Ishikawa (cell line): ENCODE measurements at regions not wholly inside any gene's neighbourhood (a gene's known extent, or its start where the extent isn't known, plus 50 kb on each side); places are given as distances from the start of the nearest gene placed in this dataset.

Source experiments
- CEBPB ChIP-seq: IDR thresholded peaks from 2 replicates; pipeline ENCODE4 v1.6.1; 2012
- CREB1 ChIP-seq: IDR thresholded peaks from 2 replicates; pipeline ENCODE4 v1.6.1; 2012; ENCODE audit warnings: low read depth
- EGR1 ChIP-seq: IDR thresholded peaks from 2 replicates; pipeline ENCODE4 v1.6.1; 2012
- EP300 ChIP-seq: IDR thresholded peaks from 2 replicates; pipeline ENCODE4 v1.6.1; 2012; ENCODE audit warnings: borderline replicate concordance
- FOXM1 ChIP-seq: IDR thresholded peaks from 2 replicates; pipeline ENCODE4 v1.6.1; 2012; ENCODE audit warnings: low read depth, borderline replicate concordance
- NFIC ChIP-seq: IDR thresholded peaks from 2 replicates; pipeline ENCODE4 v1.6.1; 2012
- RAD21 ChIP-seq: IDR thresholded peaks from 2 replicates; pipeline ENCODE4 v1.6.1; 2012; ENCODE audit warnings: low read depth
- TAF1 ChIP-seq: IDR thresholded peaks from 2 replicates; pipeline ENCODE4 v1.6.1; 2012; ENCODE audit warnings: low read depth, mild to moderate bottlenecking
- TCF12 ChIP-seq: IDR thresholded peaks from 2 replicates; pipeline ENCODE4 v1.6.1; 2012; ENCODE audit warnings: low read depth
- TEAD4 ChIP-seq: IDR thresholded peaks from 2 replicates; pipeline ENCODE4 v1.6.1; 2012
- YY1 ChIP-seq: IDR thresholded peaks from 2 replicates; pipeline ENCODE4 v1.6.1; 2012; ENCODE audit warnings: low read depth
- ZBTB7A ChIP-seq: IDR thresholded peaks from 2 replicates; pipeline ENCODE4 v1.6.1; 2012; ENCODE audit warnings: low read depth
- TF ChIP-seq, protein P1 (sequence below): IDR thresholded peaks from 2 replicates; pipeline ENCODE4 v1.6.1; 2012
- TF ChIP-seq, protein P2 (sequence below): IDR thresholded peaks from 2 replicates; pipeline ENCODE4 v1.6.1; 2012; ENCODE audit warnings: low read depth, mild to moderate bottlenecking
- TF ChIP-seq, protein P3 (sequence below): IDR thresholded peaks from 2 replicates; pipeline ENCODE4 v1.6.1; 2012

DNA sequence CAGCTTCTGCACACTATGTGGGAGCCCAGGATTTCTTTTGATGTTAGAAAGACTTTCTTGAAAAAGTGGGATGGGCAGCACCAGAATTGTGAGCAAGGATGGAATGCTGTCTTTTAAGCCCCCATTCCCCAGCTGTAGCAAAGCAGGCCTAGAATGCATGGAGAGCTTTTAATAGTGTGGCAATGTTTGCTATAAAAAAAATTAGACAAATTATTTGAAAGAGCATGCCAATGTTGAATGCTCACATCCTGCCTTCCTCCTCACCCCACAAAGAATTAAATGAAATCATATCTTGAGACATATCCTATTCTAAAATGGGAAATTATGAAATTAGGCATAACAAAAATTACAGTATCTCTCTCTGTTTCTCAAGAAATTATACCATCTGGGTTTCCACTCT, 154.7 kb downstream of the C11orf91 start:
- TF ChIP-seq CEBPB = no peak
- TF ChIP-seq YY1 = no peak
- no peak for TF ChIP-seq EP300
- TF ChIP-seq, protein P1, sequence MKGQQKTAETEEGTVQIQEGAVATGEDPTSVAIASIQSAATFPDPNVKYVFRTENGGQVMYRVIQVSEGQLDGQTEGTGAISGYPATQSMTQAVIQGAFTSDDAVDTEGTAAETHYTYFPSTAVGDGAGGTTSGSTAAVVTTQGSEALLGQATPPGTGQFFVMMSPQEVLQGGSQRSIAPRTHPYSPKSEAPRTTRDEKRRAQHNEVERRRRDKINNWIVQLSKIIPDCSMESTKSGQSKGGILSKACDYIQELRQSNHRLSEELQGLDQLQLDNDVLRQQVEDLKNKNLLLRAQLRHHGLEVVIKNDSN = no peak
- no peak for TF ChIP-seq ZBTB7A
- TF ChIP-seq, protein P2, sequence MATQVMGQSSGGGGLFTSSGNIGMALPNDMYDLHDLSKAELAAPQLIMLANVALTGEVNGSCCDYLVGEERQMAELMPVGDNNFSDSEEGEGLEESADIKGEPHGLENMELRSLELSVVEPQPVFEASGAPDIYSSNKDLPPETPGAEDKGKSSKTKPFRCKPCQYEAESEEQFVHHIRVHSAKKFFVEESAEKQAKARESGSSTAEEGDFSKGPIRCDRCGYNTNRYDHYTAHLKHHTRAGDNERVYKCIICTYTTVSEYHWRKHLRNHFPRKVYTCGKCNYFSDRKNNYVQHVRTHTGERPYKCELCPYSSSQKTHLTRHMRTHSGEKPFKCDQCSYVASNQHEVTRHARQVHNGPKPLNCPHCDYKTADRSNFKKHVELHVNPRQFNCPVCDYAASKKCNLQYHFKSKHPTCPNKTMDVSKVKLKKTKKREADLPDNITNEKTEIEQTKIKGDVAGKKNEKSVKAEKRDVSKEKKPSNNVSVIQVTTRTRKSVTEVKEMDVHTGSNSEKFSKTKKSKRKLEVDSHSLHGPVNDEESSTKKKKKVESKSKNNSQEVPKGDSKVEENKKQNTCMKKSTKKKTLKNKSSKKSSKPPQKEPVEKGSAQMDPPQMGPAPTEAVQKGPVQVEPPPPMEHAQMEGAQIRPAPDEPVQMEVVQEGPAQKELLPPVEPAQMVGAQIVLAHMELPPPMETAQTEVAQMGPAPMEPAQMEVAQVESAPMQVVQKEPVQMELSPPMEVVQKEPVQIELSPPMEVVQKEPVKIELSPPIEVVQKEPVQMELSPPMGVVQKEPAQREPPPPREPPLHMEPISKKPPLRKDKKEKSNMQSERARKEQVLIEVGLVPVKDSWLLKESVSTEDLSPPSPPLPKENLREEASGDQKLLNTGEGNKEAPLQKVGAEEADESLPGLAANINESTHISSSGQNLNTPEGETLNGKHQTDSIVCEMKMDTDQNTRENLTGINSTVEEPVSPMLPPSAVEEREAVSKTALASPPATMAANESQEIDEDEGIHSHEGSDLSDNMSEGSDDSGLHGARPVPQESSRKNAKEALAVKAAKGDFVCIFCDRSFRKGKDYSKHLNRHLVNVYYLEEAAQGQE = no peak
- TF ChIP-seq CREB1 = no peak
- TF ChIP-seq RAD21 = no peak
- no peak for TF ChIP-seq TCF12
- TF ChIP-seq TAF1 = no peak
- no peak for TF ChIP-seq NFIC
- no peak for TF ChIP-seq TEAD4
- TF ChIP-seq FOXM1 = no peak
- no peak for TF ChIP-seq EGR1
- TF ChIP-seq, protein P3, sequence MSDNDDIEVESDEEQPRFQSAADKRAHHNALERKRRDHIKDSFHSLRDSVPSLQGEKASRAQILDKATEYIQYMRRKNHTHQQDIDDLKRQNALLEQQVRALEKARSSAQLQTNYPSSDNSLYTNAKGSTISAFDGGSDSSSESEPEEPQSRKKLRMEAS = no peak

DNA sequence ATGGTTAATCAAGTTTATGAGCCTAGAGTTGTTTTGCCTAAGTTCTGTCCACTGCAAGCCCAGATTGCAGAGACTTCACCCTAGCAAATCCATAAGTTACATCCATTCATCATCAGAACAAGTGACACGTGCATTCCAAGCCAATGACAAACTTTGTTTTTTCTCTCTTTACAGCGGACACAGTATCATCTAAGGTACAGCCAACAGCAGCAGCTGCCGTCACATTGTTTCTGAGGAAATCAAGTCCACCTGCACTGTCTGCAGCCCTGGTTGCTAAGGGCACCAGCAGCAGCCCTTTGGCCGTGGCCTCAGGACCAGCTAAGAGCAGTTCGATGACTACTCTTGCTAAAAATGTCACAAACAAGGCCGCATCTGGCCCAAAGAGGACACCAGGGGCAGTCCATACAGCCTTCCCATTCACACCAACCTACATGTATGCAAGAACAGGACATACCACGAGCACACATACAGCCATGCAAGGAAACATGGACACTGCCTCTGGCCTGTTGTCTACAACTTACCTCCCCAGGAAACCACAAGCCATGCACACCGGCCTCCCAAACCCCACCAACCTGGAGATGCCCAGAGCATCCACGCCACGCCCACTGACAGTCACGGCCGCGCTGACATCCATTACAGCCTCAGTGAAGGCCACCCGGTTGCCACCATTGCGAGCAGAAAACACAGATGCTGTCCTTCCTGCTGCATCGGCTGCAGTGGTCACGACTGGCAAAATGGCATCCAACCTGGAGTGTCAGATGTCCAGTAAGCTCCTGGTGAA, 155.8 kb downstream of the C11orf91 start:
- TF ChIP-seq, protein P3 = no peak
- TF ChIP-seq TCF12 (no peak), YY1 (no peak), NFIC (no peak), EP300 (no peak), EGR1 (no peak), RAD21 (no peak)
- TF ChIP-seq, protein P2 = no peak

DNA sequence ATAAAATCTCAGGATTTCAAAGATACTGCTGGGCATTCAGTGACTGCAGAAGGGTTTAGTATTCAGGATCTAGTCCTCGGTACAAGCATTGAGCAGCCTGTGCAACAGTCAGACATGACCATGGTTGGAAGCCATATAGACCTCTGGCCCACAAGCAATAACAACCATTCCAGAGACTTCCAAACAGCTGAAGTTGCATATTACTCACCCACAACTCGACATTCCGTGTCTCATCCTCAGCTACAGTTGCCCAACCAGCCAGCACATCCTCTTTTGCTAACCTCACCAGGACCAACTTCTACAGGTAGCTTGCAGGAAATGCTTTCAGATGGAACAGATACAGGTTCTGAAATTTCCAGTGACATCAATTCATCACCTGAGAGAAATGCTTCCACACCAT, 156.8 kb downstream of the C11orf91 start:
- no peak for TF ChIP-seq EP300
- TF ChIP-seq TEAD4 = no peak
- TF ChIP-seq, protein P1 = no peak
- TF ChIP-seq, protein P2 = no peak
- TF ChIP-seq FOXM1 = no peak
- TF ChIP-seq CREB1 = no peak
- TF ChIP-seq, protein P3 = no peak
- no peak for TF ChIP-seq NFIC
- no peak for TF ChIP-seq TCF12
- TF ChIP-seq CEBPB = no peak
- no peak for TF ChIP-seq YY1
- TF ChIP-seq TAF1 = no peak
- TF ChIP-seq EGR1 = no peak

DNA sequence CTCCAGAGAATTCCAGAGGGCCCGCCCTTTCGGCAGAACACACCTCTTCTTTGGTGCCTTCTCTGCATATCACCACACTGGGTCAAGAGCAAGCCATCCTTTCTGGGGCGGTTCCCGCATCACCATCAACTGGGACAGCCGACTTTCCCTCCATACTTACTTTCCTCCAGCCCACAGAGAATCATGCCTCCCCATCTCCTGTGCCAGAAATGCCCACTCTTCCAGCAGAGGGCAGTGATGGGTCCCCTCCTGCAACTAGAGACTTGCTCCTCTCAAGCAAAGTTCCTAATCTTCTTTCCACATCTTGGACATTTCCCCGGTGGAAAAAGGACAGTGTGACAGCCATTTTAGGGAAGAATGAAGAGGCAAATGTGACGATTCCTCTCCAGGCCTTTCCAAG, 157.7 kb downstream of the C11orf91 start:
- TF ChIP-seq EP300 (no peak), ZBTB7A (no peak), EGR1 (no peak), YY1 (no peak), RAD21 (peak; percentile 66), FOXM1 (no peak)
- TF ChIP-seq, protein P1 = no peak
- TF ChIP-seq, protein P3 = no peak
